NT2/D1 (cell line): ENCODE measurements at regions not wholly inside any gene's neighbourhood (a gene's known extent, or its start where the extent isn't known, plus 50 kb on each side); places are given as distances from the start of the nearest gene placed in this dataset.

Experiments used
- SUZ12 ChIP-seq: IDR thresholded peaks from 2 replicates; pipeline ENCODE4 v1.6.1; 2011; ENCODE audit not compliant: insufficient read length, insufficient read depth; ENCODE audit errors: extremely low read depth
- YY1 ChIP-seq: IDR thresholded peaks from 2 replicates; pipeline ENCODE4 v1.6.1; 2011; ENCODE audit not compliant: insufficient read length, insufficient read depth
- ZNF274 ChIP-seq: IDR thresholded peaks from 2 replicates; pipeline ENCODE4 v1.6.1; 2011; ENCODE audit warnings: mild to moderate bottlenecking, low read depth, low read length

- TF ChIP-seq ZNF274, result no peak
- TF ChIP-seq SUZ12, result no peak
- TF ChIP-seq YY1, result no peak
Measured at GRCh38 chr7:124692425-124692824, 73.2 kb downstream of the GPR37 start.
